ENCODE measurements at regions not wholly inside any gene's neighbourhood (a gene's known extent, or its start where the extent isn't known, plus 50 kb on each side); places are given as distances from the start of the nearest gene placed in this dataset.

DNA sequence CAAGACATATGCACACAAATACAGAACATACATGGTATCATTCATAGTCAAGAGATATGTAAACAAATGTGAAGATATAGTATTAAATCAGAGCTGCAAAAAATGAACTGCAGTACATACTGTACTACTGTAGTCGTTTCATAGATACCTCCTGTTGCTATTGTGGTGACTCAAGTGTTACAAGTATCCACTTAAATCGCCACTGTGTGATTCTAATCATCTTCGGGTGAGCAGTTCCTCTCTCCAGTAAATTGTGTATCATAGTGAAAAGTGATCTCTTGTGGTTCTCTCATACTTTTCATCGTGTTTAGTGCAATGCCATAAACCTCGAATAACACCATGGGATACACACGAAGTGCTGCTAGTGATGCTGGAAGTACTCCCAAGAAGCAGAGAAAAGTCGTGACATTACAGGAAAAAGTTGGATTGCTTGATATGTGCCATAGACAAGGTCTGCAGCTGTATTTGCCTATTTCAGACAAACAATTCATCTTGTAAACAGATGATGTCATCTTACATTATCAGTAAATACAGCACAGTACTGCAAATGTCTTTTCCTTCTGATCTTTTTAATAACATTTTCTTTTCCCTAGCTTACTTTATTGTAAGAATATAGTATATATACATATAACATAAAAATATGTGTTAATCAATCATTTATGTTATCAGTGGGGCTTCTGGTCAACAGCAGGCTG is 222.2 kb downstream of the BCL11A start:
- no peaks in the 10 kb centered on the region for H3K36me3 Mint-ChIP-seq
- H3K27ac Mint-ChIP-seq, result no peak overlapping the region
- no peak for DNase-seq
- no peak overlapping the region for H3K4me3 Mint-ChIP-seq
- peaks cover 0 to 4% (median 2%) of the 10 kb centered on the region in 6 donors for H3K9me3 Mint-ChIP-seq
- H3K27me3 Mint-ChIP-seq (ENCODE audit: low read depth in 3 of 3), result peaks cover 0 to 1% (median 0%) of the 10 kb centered on the region in 3 donors
- H3K4me1 Mint-ChIP-seq, result no peaks in the 10 kb centered on the region

DNA sequence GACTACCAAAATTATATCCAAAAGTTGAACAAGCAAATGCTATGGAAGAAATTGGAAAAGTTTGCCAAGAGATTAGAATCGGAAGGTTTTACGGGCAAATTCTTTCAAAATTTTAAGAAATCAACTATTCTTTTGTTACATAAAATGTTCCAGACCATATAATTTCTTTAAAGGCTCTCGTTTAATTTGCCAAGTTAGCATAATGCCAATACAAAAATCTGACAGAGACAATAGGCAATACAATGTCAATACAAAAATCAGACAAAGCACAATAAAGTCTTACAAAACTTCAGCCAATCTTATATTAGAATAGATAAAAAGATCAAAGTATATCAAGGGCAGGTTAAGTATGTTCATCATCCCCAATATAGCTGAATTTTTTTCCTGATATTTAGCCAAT is 224.2 kb downstream of the BCL11A start:
- Mint-ChIP-seq H3K4me3 (no peak overlapping the region), H3K4me1 (no peaks in the 10 kb centered on the region), H3K27ac (no peak overlapping the region), H3K9me3 (peaks cover 0 to 5% (median 4%) of the 10 kb centered on the region in 6 donors), H3K27me3 (ENCODE audit: low read depth in 3 of 3) (no peaks in the 10 kb centered on the region), H3K36me3 (no peaks in the 10 kb centered on the region)
- no peak for DNase-seq

DNA sequence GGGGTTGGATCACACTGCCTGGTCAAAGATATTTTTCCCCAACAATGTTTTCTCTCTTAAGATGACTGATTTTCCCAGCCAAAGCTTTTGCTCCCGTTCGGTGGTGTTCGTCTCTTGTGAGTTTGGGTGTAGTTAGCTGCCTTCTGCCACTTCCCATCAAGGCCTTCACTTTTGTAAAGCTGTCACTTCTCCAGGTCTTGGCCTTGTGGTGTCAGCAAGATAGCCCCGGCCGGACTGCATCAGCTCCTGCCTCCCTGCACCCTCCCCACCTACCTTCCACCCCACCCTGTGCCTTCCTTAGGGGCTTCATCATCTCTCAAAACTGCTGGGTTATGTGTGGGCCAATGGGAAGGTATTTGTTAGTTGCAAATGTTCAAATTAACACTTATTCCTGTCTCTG is 228.9 kb downstream of the BCL11A start:
- DNase-seq, result no peak
- Mint-ChIP-seq H3K4me3 (no peak overlapping the region), H3K27ac (no peak overlapping the region), H3K9me3 (peaks cover 0 to 5% (median 4%) of the 10 kb centered on the region in 6 donors), H3K36me3 (no peaks in the 10 kb centered on the region), H3K4me1 (no peaks in the 10 kb centered on the region), H3K27me3 (ENCODE audit: low read depth in 3 of 3) (peaks cover 1 to 4% (median 4%) of the 10 kb centered on the region in 3 donors)

DNA sequence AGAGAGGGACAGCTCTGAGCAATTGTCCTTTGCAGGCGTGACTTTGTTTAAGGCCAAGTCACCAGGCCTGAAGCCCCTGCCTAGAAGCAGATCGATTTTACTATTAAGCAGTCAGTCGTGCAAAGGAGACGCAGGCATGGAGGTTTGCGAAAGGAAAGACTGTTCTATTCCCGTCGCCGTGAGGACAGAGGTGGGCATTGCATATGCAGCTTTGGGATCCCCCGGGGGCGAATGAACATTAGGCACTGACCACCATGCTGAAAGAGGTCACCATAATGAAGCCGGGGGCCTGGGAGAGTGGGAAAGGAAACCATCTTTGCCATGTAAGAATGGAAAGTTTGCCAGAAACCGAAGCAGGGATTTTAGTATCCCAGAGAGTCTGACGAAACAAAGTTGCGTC is 231.6 kb downstream of the BCL11A start:
- H3K36me3 Mint-ChIP-seq, result no peaks in the 10 kb centered on the region
- peaks cover 0 to 5% (median 3%) of the 10 kb centered on the region in 6 donors for H3K9me3 Mint-ChIP-seq
- DNase-seq, result no peak
- no peaks in the 10 kb centered on the region for H3K4me1 Mint-ChIP-seq
- peaks cover 3 to 7% (median 4%) of the 10 kb centered on the region in 3 donors for H3K27me3 Mint-ChIP-seq (ENCODE audit: low read depth in 3 of 3)
- no peak overlapping the region for H3K4me3 Mint-ChIP-seq
- H3K27ac Mint-ChIP-seq, result no peak overlapping the region

DNA sequence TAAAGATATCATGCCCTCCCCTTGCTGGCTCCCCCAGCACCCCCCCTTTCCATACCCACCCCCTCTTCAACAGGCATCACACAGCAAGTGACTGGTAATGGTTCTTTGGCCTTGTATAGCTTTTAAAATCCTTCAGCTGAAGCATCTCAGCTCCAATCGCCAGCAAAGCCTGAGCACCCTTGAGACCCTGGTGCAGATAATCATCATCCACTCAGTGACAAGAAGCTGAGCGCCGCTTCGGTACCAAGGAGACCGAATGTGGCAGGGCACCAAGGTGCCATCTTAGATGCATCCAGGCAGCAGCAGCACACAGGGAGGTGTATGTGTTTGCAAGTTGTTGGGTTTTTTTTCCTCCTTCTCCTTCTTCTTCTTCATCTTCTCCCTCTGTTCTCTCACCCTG is 232.7 kb downstream of the BCL11A start:
- no peak for DNase-seq
- Mint-ChIP-seq H3K9me3 (peaks cover 0 to 2% (median 0%) of the 10 kb centered on the region in 6 donors), H3K4me3 (no peak overlapping the region), H3K4me1 (no peaks in the 10 kb centered on the region), H3K36me3 (no peaks in the 10 kb centered on the region), H3K27ac (no peak overlapping the region), H3K27me3 (ENCODE audit: low read depth in 3 of 3) (peaks cover 3 to 7% (median 4%) of the 10 kb centered on the region in 3 donors)

DNA sequence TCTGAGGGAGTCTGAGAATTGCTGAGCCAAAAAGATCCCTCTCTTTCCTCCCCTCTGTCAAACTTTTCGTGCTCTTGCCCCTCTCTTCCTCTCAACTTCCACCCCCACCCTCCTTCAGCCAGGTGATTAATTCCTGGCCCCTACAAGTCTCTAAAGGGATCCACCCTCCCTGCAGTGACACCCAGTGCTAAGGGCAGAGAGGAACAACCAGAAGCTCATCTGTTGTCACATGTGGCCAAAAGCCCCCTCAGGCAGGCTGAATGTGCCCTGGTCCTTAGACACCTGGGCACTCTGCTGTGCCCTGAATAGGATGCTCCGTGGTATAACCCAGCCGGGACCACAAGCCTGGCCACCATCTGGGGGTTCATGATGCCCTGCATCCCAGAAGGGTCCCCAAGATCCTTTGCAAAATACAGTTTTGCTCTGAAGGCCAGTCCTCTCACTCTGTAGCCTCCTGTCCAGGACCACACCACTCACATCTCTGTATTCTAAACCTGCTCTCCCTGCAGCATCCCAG is 234.4 kb downstream of the BCL11A start:
- H3K27ac Mint-ChIP-seq, result no peak overlapping the region
- no peak for DNase-seq
- H3K36me3 Mint-ChIP-seq, result no peaks in the 10 kb centered on the region
- H3K4me3 Mint-ChIP-seq, result no peak overlapping the region
- H3K27me3 Mint-ChIP-seq (ENCODE audit: low read depth in 3 of 3), result peaks cover 3 to 9% (median 4%) of the 10 kb centered on the region in 3 donors
- H3K9me3 Mint-ChIP-seq, result no peaks in the 10 kb centered on the region
- H3K4me1 Mint-ChIP-seq, result no peaks in the 10 kb centered on the region

DNA sequence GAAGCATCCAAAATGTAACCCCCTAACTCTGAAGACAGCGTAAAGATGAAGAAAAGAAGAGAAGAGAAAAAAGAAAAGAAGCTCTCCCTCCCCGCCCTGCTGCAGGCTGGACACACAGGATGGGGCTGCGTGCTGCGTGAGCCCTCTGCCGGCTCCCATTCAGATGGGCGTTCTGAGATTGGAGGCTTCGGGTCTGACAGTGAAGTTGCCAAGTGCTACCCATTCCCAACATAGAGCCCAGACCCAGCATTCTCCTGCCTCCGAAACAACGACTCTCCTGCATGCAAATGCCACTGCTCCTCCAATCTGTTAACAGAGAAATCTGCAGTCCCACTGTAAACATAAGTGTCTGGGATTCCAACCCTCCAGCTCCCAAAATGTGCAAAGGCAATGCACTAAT is 234.9 kb downstream of the BCL11A start:
- no peaks in the 10 kb centered on the region for H3K36me3 Mint-ChIP-seq
- H3K4me1 Mint-ChIP-seq, result no peaks in the 10 kb centered on the region
- no peak overlapping the region for H3K27ac Mint-ChIP-seq
- no peaks in the 10 kb centered on the region for H3K9me3 Mint-ChIP-seq
- no peak for DNase-seq
- peaks cover 3 to 9% (median 4%) of the 10 kb centered on the region in 3 donors for H3K27me3 Mint-ChIP-seq (ENCODE audit: low read depth in 3 of 3)
- no peak overlapping the region for H3K4me3 Mint-ChIP-seq

DNA sequence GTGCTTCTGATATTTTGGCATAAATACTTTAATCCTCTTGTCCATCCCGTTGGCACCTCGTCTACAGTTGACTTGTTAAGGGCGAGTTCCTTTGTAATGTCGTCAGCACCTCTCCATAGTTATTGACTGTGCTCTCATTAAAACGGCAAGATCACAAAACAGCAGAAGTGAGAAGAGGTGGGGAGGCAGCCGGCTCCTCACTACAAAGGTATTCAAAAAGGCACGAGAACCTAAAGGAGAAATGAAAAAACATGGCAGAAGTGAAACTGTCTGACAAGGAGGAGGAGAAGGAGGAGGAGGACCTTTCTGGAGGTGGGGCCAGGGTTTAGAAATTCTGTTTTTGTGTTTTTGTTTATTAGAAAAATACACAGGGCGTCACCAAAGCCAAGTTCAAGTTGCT is 235.6 kb downstream of the BCL11A start:
- H3K27ac Mint-ChIP-seq, result no peak overlapping the region
- no peaks in the 10 kb centered on the region for H3K36me3 Mint-ChIP-seq
- H3K4me1 Mint-ChIP-seq, result no peaks in the 10 kb centered on the region
- DNase-seq, result no peak
- H3K27me3 Mint-ChIP-seq (ENCODE audit: low read depth in 3 of 3), result peaks cover 2 to 9% (median 4%) of the 10 kb centered on the region in 3 donors
- H3K4me3 Mint-ChIP-seq, result no peak overlapping the region
- no peaks in the 10 kb centered on the region for H3K9me3 Mint-ChIP-seq

DNA sequence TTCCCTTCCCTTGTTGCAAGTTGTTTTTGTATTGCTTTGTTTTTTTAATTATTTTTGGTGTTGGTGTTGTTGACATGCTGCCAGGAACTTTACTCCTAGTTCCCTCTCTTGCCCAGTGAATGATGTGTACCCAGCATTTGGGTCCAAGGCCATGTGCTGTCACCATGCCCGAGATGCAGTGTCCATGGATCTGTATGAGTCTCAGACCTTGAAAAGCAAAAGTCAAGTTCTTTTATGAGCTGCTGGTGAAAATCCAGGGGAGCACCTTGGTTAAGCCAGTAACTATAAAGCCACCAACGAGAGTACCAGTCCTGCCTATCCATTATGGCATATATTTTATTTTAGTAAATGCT is 236.4 kb downstream of the BCL11A start:
- Mint-ChIP-seq H3K27me3 (ENCODE audit: low read depth in 3 of 3) (peaks cover 2 to 6% (median 4%) of the 10 kb centered on the region in 3 donors), H3K4me3 (no peak overlapping the region), H3K4me1 (no peaks in the 10 kb centered on the region), H3K27ac (no peak overlapping the region), H3K36me3 (no peaks in the 10 kb centered on the region), H3K9me3 (no peaks in the 10 kb centered on the region)
- no peak for DNase-seq

DNA sequence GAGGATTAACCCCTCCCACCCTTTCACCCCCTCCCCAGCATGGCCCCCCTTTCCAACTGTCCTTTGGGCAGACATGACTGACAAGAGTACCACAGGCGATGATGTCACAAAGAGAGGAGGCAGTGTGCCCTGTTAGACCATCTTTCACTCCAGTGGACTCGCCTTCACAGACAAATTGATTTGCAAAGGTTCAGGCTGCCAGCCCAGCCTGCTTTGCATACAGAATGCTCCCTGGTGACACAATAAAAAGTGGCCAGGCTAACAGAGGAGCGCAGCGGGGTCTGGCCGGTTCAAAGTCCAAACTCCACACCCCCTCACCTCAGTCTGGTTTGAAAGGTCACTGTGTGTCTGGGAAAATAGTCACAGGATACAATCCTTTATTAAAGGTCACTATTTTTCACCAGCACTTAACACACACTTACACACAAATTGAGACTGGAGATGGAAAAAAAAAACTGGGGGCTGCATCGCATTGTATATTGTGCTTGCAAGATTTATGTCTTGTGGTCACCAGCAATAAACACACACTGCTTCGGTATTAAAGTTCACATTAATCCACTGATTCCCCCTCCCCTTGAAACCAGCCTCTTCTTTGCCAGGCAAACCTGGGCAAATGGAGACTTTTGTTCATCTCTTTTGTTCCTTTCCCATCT is 236.9 kb downstream of the BCL11A start:
- no peaks in the 10 kb centered on the region for H3K36me3 Mint-ChIP-seq
- H3K27me3 Mint-ChIP-seq (ENCODE audit: low read depth in 3 of 3), result peaks cover 2 to 6% (median 4%) of the 10 kb centered on the region in 3 donors
- no peaks in the 10 kb centered on the region for H3K9me3 Mint-ChIP-seq
- no peaks in the 10 kb centered on the region for H3K4me1 Mint-ChIP-seq
- no peak overlapping the region for H3K27ac Mint-ChIP-seq
- H3K4me3 Mint-ChIP-seq, result no peak overlapping the region
- no peak for DNase-seq

DNA sequence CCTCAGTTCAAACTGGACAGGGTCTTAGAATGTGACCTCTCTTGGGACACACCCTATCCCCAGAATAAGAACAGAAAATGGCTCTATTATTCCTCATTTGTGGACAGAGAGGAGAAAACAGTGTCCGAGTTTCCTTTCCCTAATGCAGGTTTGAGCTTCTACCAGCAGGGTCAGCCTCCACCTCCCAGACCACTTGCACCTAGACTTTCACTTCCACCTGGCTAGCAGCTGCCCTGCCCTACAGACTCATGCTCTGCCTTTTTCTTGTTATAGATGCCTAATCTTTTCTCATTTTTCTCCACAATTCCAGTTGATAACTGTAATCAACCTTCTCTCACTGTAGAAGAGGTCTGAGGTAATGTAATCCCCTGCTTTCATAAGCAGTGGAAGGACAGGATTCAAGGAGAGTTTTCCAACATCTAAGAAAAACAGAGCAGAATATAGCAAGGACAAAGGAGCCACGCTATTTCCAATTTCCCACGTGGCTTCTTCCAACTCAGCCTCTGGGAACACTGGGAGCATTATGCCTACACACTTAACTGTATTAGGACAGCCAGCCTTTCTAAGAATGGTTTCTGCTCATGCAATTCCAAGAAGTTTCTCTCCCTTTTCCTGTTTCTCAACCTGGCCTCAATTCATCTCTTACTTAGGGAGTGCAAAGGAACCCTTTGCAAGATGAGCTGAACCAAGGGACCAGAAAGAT is 239.8 kb downstream of the BCL11A start:
- no peak for DNase-seq
- no peak overlapping the region for H3K4me3 Mint-ChIP-seq
- no peaks in the 10 kb centered on the region for H3K4me1 Mint-ChIP-seq
- no peak overlapping the region for H3K27ac Mint-ChIP-seq
- H3K36me3 Mint-ChIP-seq, result no peaks in the 10 kb centered on the region
- no peaks in the 10 kb centered on the region for H3K9me3 Mint-ChIP-seq
- H3K27me3 Mint-ChIP-seq (ENCODE audit: low read depth in 3 of 3), result peaks cover 0 to 4% (median 2%) of the 10 kb centered on the region in 3 donors

DNA sequence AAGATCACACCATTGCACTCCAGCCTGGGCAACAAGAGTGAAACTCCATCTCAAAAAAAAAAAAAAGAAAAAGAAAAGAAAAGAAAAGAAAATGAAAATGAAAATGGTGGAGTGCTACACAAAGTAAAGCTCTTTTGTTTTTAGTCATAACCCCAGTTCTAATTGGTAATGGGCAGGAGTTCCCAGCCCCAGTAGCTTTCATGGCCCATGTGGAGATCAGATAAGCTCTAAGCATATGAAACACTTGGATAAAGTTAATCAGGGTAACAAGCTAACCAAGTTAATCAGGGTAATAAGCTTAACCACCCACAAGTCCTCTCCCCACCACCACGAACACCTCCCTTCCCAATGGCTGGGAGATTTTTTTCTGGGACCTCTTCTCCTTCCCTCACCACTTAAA is 240.8 kb downstream of the BCL11A start:
- Mint-ChIP-seq H3K4me3 (no peak overlapping the region), H3K36me3 (no peaks in the 10 kb centered on the region), H3K4me1 (no peaks in the 10 kb centered on the region), H3K27ac (no peak overlapping the region), H3K9me3 (no peaks in the 10 kb centered on the region), H3K27me3 (ENCODE audit: low read depth in 3 of 3) (peaks cover 2% of the 10 kb centered on the region in 3 donors)
- DNase-seq, result no peak

DNA sequence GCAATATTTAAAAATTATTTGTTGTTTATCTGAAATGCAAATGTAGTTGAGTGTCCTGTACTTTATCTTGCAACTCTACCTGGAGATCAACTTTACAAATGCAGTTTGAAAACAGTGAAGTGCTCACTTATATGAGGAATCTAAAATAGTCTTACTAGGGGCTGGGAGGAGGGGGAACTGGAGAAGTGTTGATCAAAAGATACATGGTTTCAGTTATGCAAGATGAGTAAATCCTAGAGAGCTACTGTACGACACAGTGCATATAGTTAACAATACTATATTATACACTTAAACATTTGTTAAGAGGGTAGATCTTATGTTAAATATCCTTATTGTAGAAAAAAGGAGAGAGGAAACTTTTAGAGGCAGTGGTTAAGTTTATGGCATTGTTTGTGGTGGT is 241.9 kb downstream of the BCL11A start:
- Mint-ChIP-seq H3K4me1 (no peaks in the 10 kb centered on the region), H3K27ac (no peak overlapping the region), H3K9me3 (no peaks in the 10 kb centered on the region), H3K36me3 (no peaks in the 10 kb centered on the region), H3K27me3 (ENCODE audit: low read depth in 3 of 3) (peaks cover 0 to 2% (median 2%) of the 10 kb centered on the region in 3 donors), H3K4me3 (no peak overlapping the region)
- no peak for DNase-seq

DNA sequence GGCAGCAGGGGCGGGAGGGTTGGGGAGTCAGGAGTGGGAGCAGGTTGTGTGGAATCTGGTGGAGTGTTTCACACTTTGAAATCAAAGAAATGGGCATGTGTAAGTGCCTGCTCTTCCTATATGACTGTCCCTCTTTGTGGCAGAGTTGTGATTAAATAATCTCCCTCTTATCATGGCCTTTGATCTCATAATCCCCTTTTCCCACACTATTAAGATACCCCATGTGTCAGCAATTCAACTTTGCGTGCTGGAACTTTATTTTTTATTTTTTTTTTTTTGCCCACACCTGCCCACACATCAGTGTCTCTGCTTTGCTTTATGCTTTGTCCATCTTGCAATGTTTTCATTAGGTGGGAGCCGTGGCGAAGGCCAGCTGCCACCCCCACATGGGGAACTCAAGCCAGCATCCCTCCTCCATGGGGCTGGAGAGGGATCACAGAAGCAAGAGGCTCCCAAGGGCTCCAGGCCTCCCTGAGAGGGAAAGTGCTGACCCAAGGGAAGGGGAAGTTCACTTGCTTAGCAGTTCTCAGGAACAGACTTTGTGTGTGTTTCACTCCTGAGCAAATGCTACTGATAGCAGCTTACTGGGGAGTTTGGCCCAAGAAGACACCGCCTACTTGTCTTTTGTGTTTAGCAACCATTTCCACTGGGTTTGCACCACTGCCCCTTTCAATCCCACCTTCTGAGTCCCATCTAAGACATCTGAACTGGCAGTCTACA is 243.4 kb downstream of the BCL11A start:
- peaks cover 2% of the 10 kb centered on the region in 3 donors for H3K27me3 Mint-ChIP-seq (ENCODE audit: low read depth in 3 of 3)
- H3K9me3 Mint-ChIP-seq, result no peaks in the 10 kb centered on the region
- H3K4me1 Mint-ChIP-seq, result peaks cover 0 to 2% of the 10 kb centered on the region in 2 donors
- H3K27ac Mint-ChIP-seq, result no peak overlapping the region
- no peak overlapping the region for H3K4me3 Mint-ChIP-seq
- H3K36me3 Mint-ChIP-seq, result no peaks in the 10 kb centered on the region
- no peak for DNase-seq

Measured in immature natural killer cell (primary cell).